Activated T-cell treated with anti-CD3 and anti-CD28 coated beads, Interleukin-2, amount 50 U/mL, for 72 hours (primary cell): ENCODE measurements at regions not wholly inside any gene's neighbourhood (a gene's known extent, or its start where the extent isn't known, plus 50 kb on each side); places are given as distances from the start of the nearest gene placed in this dataset.
A peak's percentile ranks its signal among the peaks of the same experiment; 100 is the strongest.
"Not testable (repeated sequence)": the region's sequence is repeated elsewhere in the genome, so short reads cannot be mapped to it uniquely, and the experiment has no call there.

ENCODE experiments used
- ATAC-seq, 2 donors: fragments of 150-1000 bp; cut with Tn5 transposase; replicated peaks in 1 of 2; 2 replicates each; pipeline ENCODE4 v1.10.0; 2021; ENCODE audit warnings: moderate library complexity in 2 of 2, mild to moderate bottlenecking in 1 of 2
- DNase-seq, 2 donors: peaks; one replicate each; pipeline ENCODE4 v3.0.0; 2021 to 2022; ENCODE audit warnings: mixed read lengths in 1 of 2
- H3K27ac Mint-ChIP-seq: one replicate; pipeline ENCODE4 v1.8.0; 2022; ENCODE audit warnings: mild to moderate bottlenecking, moderate library complexity, mixed read lengths
- H3K27me3 Mint-ChIP-seq: one replicate; pipeline ENCODE4 v1.8.0; 2022; ENCODE audit warnings: low read depth, mixed read lengths
- H3K36me3 Mint-ChIP-seq, 2 donors: one replicate each; pipeline ENCODE4 v1.8.0; 2022; ENCODE audit warnings: mixed read lengths in 2 of 2, mild to moderate bottlenecking in 1 of 2; ENCODE audit not compliant: insufficient read depth in 2 of 2
- H3K4me1 Mint-ChIP-seq: one replicate; pipeline ENCODE4 v1.8.0; 2022; ENCODE audit warnings: low read depth, mixed read lengths
- H3K4me3 Mint-ChIP-seq, 2 donors: one replicate each; pipeline ENCODE4 v1.8.0; 2022; ENCODE audit warnings: mild to moderate bottlenecking in 2 of 2, mixed read lengths in 2 of 2, moderate library complexity in 2 of 2
- H3K9me3 Mint-ChIP-seq, 2 donors: one replicate each; pipeline ENCODE4 v1.8.0; 2022; ENCODE audit warnings: mixed read lengths in 2 of 2

GRCh38 chr16:10258930-10259603 is 76.8 kb upstream of the GRIN2A start:
- ATAC-seq, H3K27ac Mint-ChIP-seq, H3K9me3 Mint-ChIP-seq, H3K4me3 Mint-ChIP-seq, H3K27me3 Mint-ChIP-seq, DNase-seq, H3K36me3 Mint-ChIP-seq: not testable (repeated sequence)
- peaks cover 11% of the 10 kb centered on the region for H3K4me1 Mint-ChIP-seq

- Mint-ChIP-seq H3K9me3 (no peaks in the 10 kb centered on the region), H3K4me1 (peaks cover 16% of the 10 kb centered on the region), H3K27ac (no peak overlapping the region), H3K27me3 (peaks cover 3% of the 10 kb centered on the region), H3K4me3 (no peak overlapping the region), H3K36me3 (no peaks in the 10 kb centered on the region)
- DNase-seq (no peak), ATAC-seq (no peak)
These were observed 78.8 kb upstream of the GRIN2A start for GRCh38 chr16:10261077-10261476.

- not testable (repeated sequence) for H3K27me3 Mint-ChIP-seq, H3K27ac Mint-ChIP-seq, H3K9me3 Mint-ChIP-seq, H3K4me3 Mint-ChIP-seq, DNase-seq, ATAC-seq, H3K36me3 Mint-ChIP-seq
- H3K4me1 Mint-ChIP-seq = peaks cover 17% of the 10 kb centered on the region
These were observed 79.3 kb upstream of the GRIN2A start for GRCh38 chr16:10261526-10261925.

- H3K27me3 Mint-ChIP-seq = no peaks in the 10 kb centered on the region
- no peak for ATAC-seq
- no peak for DNase-seq
- H3K36me3 Mint-ChIP-seq = no peaks in the 10 kb centered on the region
- peaks cover 16% of the 10 kb centered on the region for H3K4me1 Mint-ChIP-seq
- H3K27ac Mint-ChIP-seq = no peak overlapping the region
- H3K4me3 Mint-ChIP-seq = no peak overlapping the region
- H3K9me3 Mint-ChIP-seq = no peaks in the 10 kb centered on the region
These were observed 80.3 kb upstream of the GRIN2A start for GRCh38 chr16:10262377-10263132.

- H3K4me3 Mint-ChIP-seq = no peak overlapping the region
- no peak overlapping the region for H3K27ac Mint-ChIP-seq
- no peak for DNase-seq
- H3K36me3 Mint-ChIP-seq = peaks cover 0 to 4% of the 10 kb centered on the region in 2 donors
- no peaks in the 10 kb centered on the region for H3K9me3 Mint-ChIP-seq
- no peak for ATAC-seq
- no peaks in the 10 kb centered on the region for H3K27me3 Mint-ChIP-seq
- peaks cover 16% of the 10 kb centered on the region for H3K4me1 Mint-ChIP-seq
These were observed 83.8 kb upstream of the GRIN2A start for GRCh38 chr16:10265770-10266615.

GRCh38 chr16:10266809-10267208 is 84.6 kb upstream of the GRIN2A start:
- no peaks in the 10 kb centered on the region for H3K27me3 Mint-ChIP-seq
- DNase-seq (peak; percentile 55 to 58), ATAC-seq (peak; percentile 100)
- no peak overlapping the region for H3K27ac Mint-ChIP-seq
- H3K9me3 Mint-ChIP-seq = no peaks in the 10 kb centered on the region
- H3K4me3 Mint-ChIP-seq = no peak overlapping the region
- peaks cover 16% of the 10 kb centered on the region for H3K4me1 Mint-ChIP-seq
- H3K36me3 Mint-ChIP-seq = peaks cover 0 to 4% of the 10 kb centered on the region in 2 donors

- H3K27ac Mint-ChIP-seq = no peak overlapping the region
- ATAC-seq = no peak
These were observed 87.4 kb upstream of the GRIN2A start for GRCh38 chr16:10269632-10270031.

GRCh38 chr16:10272250-10272854 is 90.1 kb upstream of the GRIN2A start:
- not testable (repeated sequence) for H3K27me3 Mint-ChIP-seq, H3K9me3 Mint-ChIP-seq, H3K27ac Mint-ChIP-seq, ATAC-seq, H3K36me3 Mint-ChIP-seq, DNase-seq, H3K4me3 Mint-ChIP-seq
- H3K4me1 Mint-ChIP-seq = peaks cover 10% of the 10 kb centered on the region

More at GRCh38 chr16:10269632-10270031, 87.4 kb upstream of the GRIN2A start:
- H3K27me3 Mint-ChIP-seq = no peaks in the 10 kb centered on the region
- peaks cover 16% of the 10 kb centered on the region for H3K4me1 Mint-ChIP-seq
- peaks cover 0 to 4% of the 10 kb centered on the region in 2 donors for H3K36me3 Mint-ChIP-seq
- DNase-seq = no peak
- peaks cover 0 to 1% of the 10 kb centered on the region in 2 donors for H3K9me3 Mint-ChIP-seq
- H3K4me3 Mint-ChIP-seq = no peak overlapping the region

- H3K4me3 Mint-ChIP-seq = peak overlapping the region in 1 of 2 donors; percentile 27
- H3K4me1 Mint-ChIP-seq = peaks cover 10% of the 10 kb centered on the region
- DNase-seq, H3K9me3 Mint-ChIP-seq, H3K36me3 Mint-ChIP-seq, H3K27me3 Mint-ChIP-seq: not testable (repeated sequence)
- H3K27ac Mint-ChIP-seq = peak overlapping the region; percentile 52
- ATAC-seq = peak; percentile 51 to 71
These were observed 93.2 kb upstream of the GRIN2A start for GRCh38 chr16:10275214-10275996.

- no peaks in the 10 kb centered on the region for H3K27me3 Mint-ChIP-seq
- ATAC-seq = no peak
- H3K36me3 Mint-ChIP-seq = peaks cover 3 to 6% of the 10 kb centered on the region in 2 donors
- H3K4me1 Mint-ChIP-seq = peaks cover 10% of the 10 kb centered on the region
- peaks cover 4% of the 10 kb centered on the region in 2 donors for H3K9me3 Mint-ChIP-seq
- DNase-seq = no peak
- no peak overlapping the region for H3K27ac Mint-ChIP-seq
- H3K4me3 Mint-ChIP-seq = no peak overlapping the region
These were observed 95.4 kb upstream of the GRIN2A start for GRCh38 chr16:10277597-10277996.

- peaks cover 3 to 4% of the 10 kb centered on the region in 2 donors for H3K9me3 Mint-ChIP-seq
- H3K27me3 Mint-ChIP-seq = no peaks in the 10 kb centered on the region
- no peak for DNase-seq
- ATAC-seq = no peak
- peaks cover 7% of the 10 kb centered on the region for H3K4me1 Mint-ChIP-seq
- H3K27ac Mint-ChIP-seq = no peak overlapping the region
- H3K4me3 Mint-ChIP-seq = no peak overlapping the region
- H3K36me3 Mint-ChIP-seq = peaks cover 3 to 6% of the 10 kb centered on the region in 2 donors
These were observed 98.3 kb upstream of the GRIN2A start for GRCh38 chr16:10280262-10281170.
